Thymus (tissue), 11 donors: ENCODE measurements at regions not wholly inside any gene's neighbourhood (a gene's known extent, or its start where the extent isn't known, plus 50 kb on each side); places are given as distances from the start of the nearest gene placed in this dataset.
"Not testable (repeated sequence)": the region's sequence is repeated elsewhere in the genome, so short reads cannot be mapped to it uniquely, and the experiment has no call there.

Experiments used
- DNase-seq, 9 donors: peaks; one replicate each; pipeline ENCODE4 v3.0.0-alpha.2; 2013; ENCODE audit warnings: low spot score in 9 of 9, low read depth in 6 of 9, missing footprints in 1 of 9
- H3K27ac ChIP-seq, 2 donors: one replicate each; pipeline ENCODE4 v1.5.1; 2013; ENCODE audit warnings: control low read depth in 1 of 2, low read depth in 1 of 2, low read length in 1 of 2, mild to moderate bottlenecking in 1 of 2, moderate library complexity in 1 of 2
- H3K27me3 ChIP-seq, 2 donors: one replicate each; pipeline ENCODE4 v1.5.1; 2013; ENCODE audit warnings: low read length in 1 of 2; ENCODE audit not compliant: control insufficient read depth in 2 of 2, insufficient read depth in 1 of 2
- H3K36me3 ChIP-seq, 2 donors: one replicate each; pipeline ENCODE4 v1.5.1; 2013; ENCODE audit warnings: low read length in 1 of 2, mild to moderate bottlenecking in 1 of 2, moderate library complexity in 1 of 2; ENCODE audit not compliant: control insufficient read depth in 2 of 2, insufficient read depth in 2 of 2
- H3K4me1 ChIP-seq, 2 donors: one replicate each; pipeline ENCODE4 v1.5.1; 2013; ENCODE audit warnings: low read length in 2 of 2; ENCODE audit not compliant: control insufficient read depth in 2 of 2, insufficient read depth in 2 of 2
- H3K4me3 ChIP-seq, 2 donors: one replicate each; pipeline ENCODE4 v1.5.1; 2013; ENCODE audit warnings: low read length in 2 of 2, control low read depth in 1 of 2, mild to moderate bottlenecking in 1 of 2
- H3K9me3 ChIP-seq, 2 donors: one replicate each; pipeline ENCODE4 v1.5.1; 2013; ENCODE audit warnings: low read length in 1 of 2, mild to moderate bottlenecking in 1 of 2; ENCODE audit not compliant: control insufficient read depth in 2 of 2, insufficient read depth in 1 of 2
- WGBS: extraction: QIAGEN DNeasy Blood & Tissue Kit; methylation state at CpG from one replicate; pipeline ENCODE4 v1.1.7; 2013; 5-methylcytosine and 5-hydroxymethylcytosine counted together
- donor health status: healthy.

DNA sequence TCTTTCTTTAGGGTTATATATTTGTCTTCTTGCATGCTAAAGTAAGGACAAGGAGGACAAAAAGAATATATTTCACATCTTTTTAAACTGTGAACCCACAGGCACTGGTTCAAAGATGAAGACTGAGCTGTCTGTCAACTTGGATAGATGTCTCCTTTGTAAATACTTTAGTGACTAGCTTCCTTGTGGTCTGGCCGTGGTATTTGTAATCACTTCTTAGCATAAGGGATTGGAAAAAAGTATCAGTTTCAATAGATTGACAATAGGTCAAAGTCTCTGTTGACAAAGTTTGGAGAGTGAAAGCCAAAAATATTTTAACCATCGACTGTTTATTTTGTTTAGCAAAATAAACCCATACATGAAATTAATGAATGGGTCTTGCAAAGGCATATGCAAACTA, 91.4 kb downstream of the TMEM167A start:
- Histone ChIP-seq H3K9me3 (no peaks in the 10 kb centered on the region), H3K27ac (no peak overlapping the region), H3K36me3 (no peaks in the 10 kb centered on the region), H3K27me3 (no peaks in the 10 kb centered on the region), H3K4me3 (no peak overlapping the region), H3K4me1 (peaks cover 0 to 4% of the 10 kb centered on the region in 2 donors)
- no peak for DNase-seq
- WGBS, result 62% methylated on average over 2 of the region's 2 CpGs

DNA sequence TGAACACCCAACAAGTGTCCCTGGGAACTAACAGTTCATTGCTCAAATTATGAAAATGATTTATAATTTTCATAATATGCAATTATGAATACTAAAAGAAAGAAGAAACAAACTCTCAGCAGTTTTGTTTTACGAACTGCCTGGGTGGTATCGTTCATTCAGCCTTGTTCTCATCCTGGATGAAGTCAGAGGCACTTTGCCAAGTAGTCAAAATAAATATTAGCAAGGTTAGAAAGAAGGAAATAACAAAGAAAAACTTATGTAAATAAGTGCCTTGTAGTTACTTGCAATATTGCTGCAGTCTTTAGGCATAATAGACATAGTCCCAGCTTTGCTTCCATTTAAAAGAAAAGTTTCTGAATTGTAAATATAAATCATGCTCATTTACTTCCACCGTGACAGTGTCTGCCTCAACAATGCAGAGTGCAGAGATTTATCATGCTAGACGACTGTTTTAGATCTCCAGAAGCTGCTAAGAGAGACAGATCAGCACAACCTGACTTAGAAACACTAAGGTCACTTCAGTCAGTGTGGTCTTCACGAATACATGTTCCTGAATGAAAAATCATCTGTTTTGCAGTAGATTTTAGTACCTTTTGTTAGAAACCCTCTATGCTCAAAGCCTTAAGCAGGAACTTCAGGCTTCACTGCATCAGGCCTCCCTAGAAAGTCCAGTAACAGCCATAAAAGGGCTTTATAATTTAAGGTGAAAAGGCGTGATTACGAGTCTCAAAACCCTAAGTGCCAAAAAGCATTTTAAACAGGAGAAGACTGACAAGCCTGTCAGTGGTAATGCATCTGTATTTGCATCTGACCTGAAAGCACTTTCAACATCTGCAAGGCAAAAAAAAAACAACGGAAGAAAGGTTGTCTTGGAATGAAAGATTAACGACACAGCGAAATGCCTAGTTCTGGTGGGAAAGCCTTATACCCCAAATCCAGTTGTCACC, 92.1 kb downstream of the TMEM167A start:
- Histone ChIP-seq H3K9me3 (no peaks in the 10 kb centered on the region), H3K36me3 (no peaks in the 10 kb centered on the region), H3K4me3 (no peak overlapping the region), H3K27me3 (no peaks in the 10 kb centered on the region), H3K4me1 (peaks cover 0 to 4% of the 10 kb centered on the region in 2 donors), H3K27ac (no peak overlapping the region)
- 58% methylated on average over 10 of the region's 10 CpGs for WGBS
- peak in 1 of 9 donors; percentile 22 for DNase-seq

- Histone ChIP-seq H3K27ac (no peak overlapping the region), H3K4me3 (no peak overlapping the region), H3K4me1 (peaks cover 0 to 4% of the 10 kb centered on the region in 2 donors), H3K27me3 (no peaks in the 10 kb centered on the region), H3K36me3 (no peaks in the 10 kb centered on the region), H3K9me3 (no peaks in the 10 kb centered on the region)
- 24% methylated on average over 2 of the region's 2 CpGs for WGBS
- no peak for DNase-seq
Measured at GRCh38 chr5:82982846-82983245, 94.3 kb downstream of the TMEM167A start.

DNA sequence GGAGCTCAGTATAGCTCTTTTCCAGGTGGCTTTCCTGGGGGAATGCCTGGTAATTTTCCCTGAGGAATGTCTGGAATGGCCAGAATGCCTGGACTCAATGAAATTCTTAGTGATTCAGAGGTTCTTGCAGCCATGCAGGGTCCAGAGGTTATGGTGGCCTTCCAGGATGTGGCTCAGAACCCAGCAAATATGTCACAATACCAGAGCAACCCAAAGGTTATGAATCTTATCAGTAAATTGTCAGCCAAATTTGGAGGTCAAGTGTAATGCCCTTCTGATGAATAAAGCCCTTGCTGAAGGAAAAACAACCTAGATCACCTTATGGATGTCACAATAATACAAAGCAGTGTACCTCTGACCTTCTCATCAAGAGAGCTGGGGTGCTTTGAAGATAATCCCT, 100.3 kb downstream of the TMEM167A start:
- H3K9me3 ChIP-seq, result peaks cover 3 to 19% of the 10 kb centered on the region in 2 donors
- not testable (repeated sequence) for H3K36me3 ChIP-seq, H3K27me3 ChIP-seq, H3K4me1 ChIP-seq, H3K27ac ChIP-seq, DNase-seq, H3K4me3 ChIP-seq

DNA sequence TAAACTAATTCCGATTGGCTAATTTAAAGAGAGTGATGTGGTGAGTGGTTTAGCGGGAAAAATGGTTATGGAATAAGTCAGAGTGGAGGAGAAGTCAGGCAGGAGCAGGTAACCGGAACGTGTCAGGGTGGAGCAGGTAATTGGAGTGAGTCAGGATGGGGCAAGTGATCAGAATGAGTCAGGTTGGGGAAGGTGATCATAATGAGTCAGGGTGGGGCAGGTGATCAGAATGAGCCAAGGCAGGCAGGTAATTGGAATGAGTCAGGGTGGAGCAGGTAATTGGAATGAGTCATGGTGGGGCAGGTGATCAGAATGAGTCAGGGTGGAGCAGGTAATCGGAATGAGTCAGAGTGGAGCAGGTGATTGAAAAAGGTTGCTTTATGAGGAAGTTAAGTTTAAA, 101.4 kb downstream of the TMEM167A start:
- Histone ChIP-seq H3K36me3 (no peaks in the 10 kb centered on the region), H3K9me3 (peaks cover 3 to 19% of the 10 kb centered on the region in 2 donors), H3K27me3 (no peaks in the 10 kb centered on the region), H3K4me3 (no peak overlapping the region), H3K27ac (no peak overlapping the region), H3K4me1 (no peaks in the 10 kb centered on the region)
- whole genome bisulfite sequencing, result 97% methylated on average over 5 of the region's 5 CpGs
- DNase-seq, result no peak

DNA sequence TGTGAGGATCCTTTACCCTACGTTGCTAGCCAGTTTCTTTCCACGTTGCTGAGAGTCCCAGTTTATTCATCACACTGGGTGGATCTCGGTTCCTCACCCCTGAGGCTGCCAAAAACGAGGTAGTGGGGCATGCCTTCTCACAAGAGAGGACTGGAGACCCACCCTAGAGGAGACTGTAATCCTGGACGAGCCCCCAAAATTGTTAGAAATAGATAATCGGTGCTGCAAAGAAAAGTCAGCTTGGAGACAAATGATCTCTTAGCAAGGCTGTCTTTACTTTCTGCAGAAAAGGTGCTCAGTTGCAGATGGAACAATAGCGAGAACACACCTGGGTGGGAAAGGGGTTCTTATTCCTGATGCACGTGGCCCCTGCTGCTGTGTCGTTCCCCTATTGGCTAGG, 101.8 kb downstream of the TMEM167A start:
- no peaks in the 10 kb centered on the region for H3K27me3 ChIP-seq
- DNase-seq, result peak in 1 of 9 donors; percentile 9
- H3K4me3 ChIP-seq, result no peak overlapping the region
- peaks cover 3 to 19% of the 10 kb centered on the region in 2 donors for H3K9me3 ChIP-seq
- H3K4me1 ChIP-seq, result no peaks in the 10 kb centered on the region
- no peak overlapping the region for H3K27ac ChIP-seq
- no peaks in the 10 kb centered on the region for H3K36me3 ChIP-seq
- WGBS, result 94% methylated on average over 9 of the region's 9 CpGs

DNA sequence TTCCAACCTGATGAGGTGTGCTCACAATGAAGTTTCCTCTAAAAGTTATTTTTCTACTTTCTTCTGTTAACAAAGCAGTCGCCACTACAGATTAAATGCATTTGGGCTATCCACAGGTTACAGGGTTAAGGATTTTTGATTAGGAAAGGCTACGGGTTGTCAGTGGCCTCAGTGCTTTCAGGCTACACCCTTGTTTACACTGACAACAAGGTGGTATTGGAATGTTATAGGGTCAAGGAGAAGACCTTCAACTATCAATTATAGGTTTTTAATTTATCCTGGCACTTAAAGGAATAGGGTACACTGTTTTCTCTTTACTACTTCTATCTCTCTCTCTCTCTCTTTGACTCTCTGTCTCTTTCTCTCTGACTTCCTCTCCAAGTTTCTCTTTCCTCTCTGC, 102.8 kb downstream of the TMEM167A start:
- DNase-seq, H3K27me3 ChIP-seq, H3K27ac ChIP-seq, H3K36me3 ChIP-seq, H3K4me3 ChIP-seq, H3K4me1 ChIP-seq: not testable (repeated sequence)
- 98% methylated on average over 2 of the region's 2 CpGs for WGBS
- peaks cover 3 to 19% of the 10 kb centered on the region in 2 donors for H3K9me3 ChIP-seq

- H3K27ac ChIP-seq, result no peak overlapping the region
- no peaks in the 10 kb centered on the region for H3K36me3 ChIP-seq
- 96% methylated on average over 5 of the region's 5 CpGs for WGBS
- H3K4me3 ChIP-seq, result no peak overlapping the region
- H3K9me3 ChIP-seq, result peaks cover 3 to 19% of the 10 kb centered on the region in 2 donors
- no peaks in the 10 kb centered on the region for H3K27me3 ChIP-seq
- H3K4me1 ChIP-seq, result no peaks in the 10 kb centered on the region
- no peak for DNase-seq
Measured at GRCh38 chr5:82971901-82972300, 105.3 kb downstream of the TMEM167A start.

GRCh38 chr5:82971034-82971806, 106.0 kb downstream of the TMEM167A start:
- not testable (repeated sequence) for DNase-seq, H3K27ac ChIP-seq, H3K4me1 ChIP-seq, H3K4me3 ChIP-seq, H3K36me3 ChIP-seq, H3K27me3 ChIP-seq
- peaks cover 3 to 19% of the 10 kb centered on the region in 2 donors for H3K9me3 ChIP-seq
- 99% methylated on average over 10 of the region's 10 CpGs for whole genome bisulfite sequencing
